ENCODE measurements at regions not wholly inside any gene's neighbourhood (a gene's known extent, or its start where the extent isn't known, plus 50 kb on each side); places are given as distances from the start of the nearest gene placed in this dataset.
"Not testable (repeated sequence)": the region's sequence is repeated elsewhere in the genome, so short reads cannot be mapped to it uniquely, and the experiment has no call there.

- DNase-seq (ENCODE audit: low spot score); intact Hi-C loops (cut with DNase I): not testable (repeated sequence)
Observed at GRCh38 chr4:86413426-86413825, 53.6 kb upstream of the MAPK10 start.

GRCh38 chr4:86414686-86415085 lies 54.8 kb upstream of the MAPK10 start:
- intact Hi-C loops (cut with DNase I), result no loop called here
- DNase-seq (ENCODE audit: low spot score), result no peak

- no peak for DNase-seq (ENCODE audit: low spot score)
- intact Hi-C loops (cut with DNase I), result no loop called here
Observed at GRCh38 chr4:86416081-86416480, 56.2 kb upstream of the MAPK10 start.

- no peak for DNase-seq (ENCODE audit: low spot score)
- intact Hi-C loops (cut with DNase I), result no loop called here
Observed at GRCh38 chr4:86421461-86421860, 61.6 kb upstream of the MAPK10 start.

- intact Hi-C loops (cut with DNase I), result no loop called here
Observed at GRCh38 chr4:86431543-86432116, 71.8 kb upstream of the MAPK10 start.

GRCh38 chr4:86432559-86433134 lies 72.8 kb upstream of the MAPK10 start:
- intact Hi-C loops (cut with DNase I), result no loop called here
- DNase-seq (ENCODE audit: low spot score), result no peak

More at GRCh38 chr4:86431543-86432116, 71.8 kb upstream of the MAPK10 start:
- no peak for DNase-seq (ENCODE audit: low spot score)

- intact Hi-C loops (cut with DNase I), result no loop called here
- DNase-seq (ENCODE audit: low spot score), result no peak
Observed at GRCh38 chr4:86439293-86439692, 79.4 kb upstream of the MAPK10 start.

GRCh38 chr4:86441175-86441936 lies 81.5 kb upstream of the MAPK10 start:
- intact Hi-C loops (cut with DNase I), result no loop called here
- no peak for DNase-seq (ENCODE audit: low spot score)

GRCh38 chr4:86442881-86443280 lies 83.0 kb upstream of the MAPK10 start:
- intact Hi-C loops (cut with DNase I), result no loop called here
- DNase-seq (ENCODE audit: low spot score), result no peak

GRCh38 chr4:86443495-86443894 lies 83.6 kb upstream of the MAPK10 start:
- intact Hi-C loops (cut with DNase I), result no loop called here
- no peak for DNase-seq (ENCODE audit: low spot score)

- intact Hi-C loops (cut with DNase I), result no loop called here
- no peak for DNase-seq (ENCODE audit: low spot score)
Observed at GRCh38 chr4:86446996-86447395, 87.1 kb upstream of the MAPK10 start.

- no peak for DNase-seq (ENCODE audit: low spot score)
- intact Hi-C loops (cut with DNase I), result no loop called here
Observed at GRCh38 chr4:86448871-86449270, 89.0 kb upstream of the MAPK10 start.

- intact Hi-C loops (cut with DNase I), result no loop called here
- DNase-seq (ENCODE audit: low spot score), result no peak
Observed at GRCh38 chr4:86449746-86450588, 90.1 kb upstream of the MAPK10 start.

- intact Hi-C loops (cut with DNase I), result no loop called here
- no peak for DNase-seq (ENCODE audit: low spot score)
Observed at GRCh38 chr4:86450861-86451260, 91.0 kb upstream of the MAPK10 start.

GRCh38 chr4:86451560-86452330 lies 91.9 kb upstream of the MAPK10 start:
- intact Hi-C loops (cut with DNase I), result no loop called here
- DNase-seq (ENCODE audit: low spot score), result no peak

- intact Hi-C loops (cut with DNase I), result no loop called here
- DNase-seq (ENCODE audit: low spot score), result no peak
Observed at GRCh38 chr4:86452422-86452891, 92.6 kb upstream of the MAPK10 start.

GRCh38 chr4:86452924-86453531 lies 93.2 kb upstream of the MAPK10 start:
- DNase-seq (ENCODE audit: low spot score), result peak; percentile 66
- intact Hi-C loops (cut with DNase I), result no loop called here

- intact Hi-C loops (cut with DNase I); DNase-seq (ENCODE audit: low spot score): not testable (repeated sequence)
Observed at GRCh38 chr4:86453611-86454072, 93.8 kb upstream of the MAPK10 start.

- intact Hi-C loops (cut with DNase I), result no loop called here
- DNase-seq (ENCODE audit: low spot score), result no peak
Observed at GRCh38 chr4:86461849-86462248, 102.0 kb upstream of the MAPK10 start.
